HL-60 (cell line): ENCODE measurements at regions not wholly inside any gene's neighbourhood (a gene's known extent, or its start where the extent isn't known, plus 50 kb on each side); places are given as distances from the start of the nearest gene placed in this dataset.

Source experiments
- CTCF ChIP-seq: IDR thresholded peaks from one replicate; pipeline ENCODE4 v1.5.1; 2011; ENCODE audit warnings: low read length, control low read depth, inconsistent platforms; ENCODE audit not compliant: insufficient read depth
- POLR2AphosphoS5 ChIP-seq: IDR thresholded peaks from 2 replicates; pipeline ENCODE4 v1.6.1; 2012; ENCODE audit warnings: low read depth
- SPI1 ChIP-seq: IDR thresholded peaks from 2 replicates; pipeline ENCODE4 v1.6.1; 2012; ENCODE audit warnings: low read depth, mild to moderate bottlenecking, borderline replicate concordance

- TF ChIP-seq CTCF (no peak), POLR2AphosphoS5 (no peak), SPI1 (no peak)
These were observed 59.8 kb downstream of the C11orf91 start for GRCh38 chr11:33640730-33641371.
